ENCODE measurements at regions not wholly inside any gene's neighbourhood (a gene's known extent, or its start where the extent isn't known, plus 50 kb on each side); places are given as distances from the start of the nearest gene placed in this dataset.

DNA sequence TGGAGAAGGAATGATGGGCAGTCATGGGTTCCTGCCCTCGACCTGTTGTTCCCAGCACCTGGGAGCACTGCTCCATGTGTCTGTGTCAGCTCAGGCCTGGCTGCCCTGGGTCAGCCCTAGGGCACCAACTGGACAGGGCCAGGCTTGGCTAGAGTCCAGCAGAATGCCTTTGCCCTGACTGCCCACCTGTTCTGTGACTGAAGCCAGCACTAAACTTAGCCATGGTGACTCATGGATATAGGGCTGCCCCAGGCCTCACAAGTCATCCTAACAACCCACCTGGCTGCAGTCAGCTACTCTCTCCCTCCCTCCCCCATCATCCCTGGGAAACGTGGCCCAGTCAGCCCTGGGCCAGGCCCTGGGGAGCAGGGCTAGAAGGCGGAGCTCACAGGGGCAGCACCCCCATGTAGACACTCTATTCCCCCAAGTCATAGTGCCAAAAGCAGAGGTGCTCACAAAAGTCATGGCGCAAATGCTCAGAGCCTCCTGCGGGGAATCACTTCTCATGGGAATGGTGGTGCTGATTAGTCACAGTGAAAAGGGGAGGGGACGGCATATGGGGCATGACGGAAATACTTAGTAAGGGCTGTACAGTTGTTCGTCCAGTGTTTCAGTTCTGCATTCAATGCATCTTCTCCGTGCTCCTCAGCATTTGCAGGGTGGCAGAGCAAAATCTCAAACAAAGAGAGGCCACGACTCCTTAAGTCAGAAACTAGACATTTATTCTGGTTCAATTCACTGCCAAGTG is 52.0 kb upstream of the NTF3 start:
- no peaks in the 10 kb centered on the region for H3K27me3 ChIP-seq
- H3K36me3 ChIP-seq = no peaks in the 10 kb centered on the region
- H3K27ac ChIP-seq = no peak overlapping the region
- no peak overlapping the region for H3K4me3 ChIP-seq
- no peaks in the 10 kb centered on the region for H3K9me3 ChIP-seq
- H3K4me1 ChIP-seq = no peaks in the 10 kb centered on the region
- TF ChIP-seq, protein P1, sequence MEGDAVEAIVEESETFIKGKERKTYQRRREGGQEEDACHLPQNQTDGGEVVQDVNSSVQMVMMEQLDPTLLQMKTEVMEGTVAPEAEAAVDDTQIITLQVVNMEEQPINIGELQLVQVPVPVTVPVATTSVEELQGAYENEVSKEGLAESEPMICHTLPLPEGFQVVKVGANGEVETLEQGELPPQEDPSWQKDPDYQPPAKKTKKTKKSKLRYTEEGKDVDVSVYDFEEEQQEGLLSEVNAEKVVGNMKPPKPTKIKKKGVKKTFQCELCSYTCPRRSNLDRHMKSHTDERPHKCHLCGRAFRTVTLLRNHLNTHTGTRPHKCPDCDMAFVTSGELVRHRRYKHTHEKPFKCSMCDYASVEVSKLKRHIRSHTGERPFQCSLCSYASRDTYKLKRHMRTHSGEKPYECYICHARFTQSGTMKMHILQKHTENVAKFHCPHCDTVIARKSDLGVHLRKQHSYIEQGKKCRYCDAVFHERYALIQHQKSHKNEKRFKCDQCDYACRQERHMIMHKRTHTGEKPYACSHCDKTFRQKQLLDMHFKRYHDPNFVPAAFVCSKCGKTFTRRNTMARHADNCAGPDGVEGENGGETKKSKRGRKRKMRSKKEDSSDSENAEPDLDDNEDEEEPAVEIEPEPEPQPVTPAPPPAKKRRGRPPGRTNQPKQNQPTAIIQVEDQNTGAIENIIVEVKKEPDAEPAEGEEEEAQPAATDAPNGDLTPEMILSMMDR (IDR thresholded peaks at IDR 0.05) = no peak
- no peak for TF ChIP-seq POLR2A (IDR thresholded peaks at IDR 0.05)
- no peak for DNase-seq
- intact Hi-C loops (cut with DNase I; ENCODE audit: low total_unique reads) = no loop called here
